Tibial nerve (tissue), 3 donors: ENCODE measurements at regions not wholly inside any gene's neighbourhood (a gene's known extent, or its start where the extent isn't known, plus 50 kb on each side); places are given as distances from the start of the nearest gene placed in this dataset.

Experiments
- POLR2A ChIP-seq, 2 donors: fragments of 450-650 bp; IDR thresholded peaks; one replicate each; pipeline ENCODE4 v1.6.1; 2017; ENCODE audit warnings: antibody characterized with exemption in 2 of 2, mild to moderate bottlenecking in 2 of 2, moderate library complexity in 2 of 2
- TF ChIP-seq, protein P1 (sequence below), 5 experiments: fragments of 200-600 bp in 3 of 5; fragments of 450-650 bp in 2 of 5; sonication (generic) in 3 of 5; IDR thresholded peaks; one replicate each; pipeline ENCODE4 v1.5.1; 2016 to 2019; ENCODE audit warnings: antibody characterized with exemption in 5 of 5, mild to moderate bottlenecking in 3 of 5, moderate library complexity in 2 of 5

DNA sequence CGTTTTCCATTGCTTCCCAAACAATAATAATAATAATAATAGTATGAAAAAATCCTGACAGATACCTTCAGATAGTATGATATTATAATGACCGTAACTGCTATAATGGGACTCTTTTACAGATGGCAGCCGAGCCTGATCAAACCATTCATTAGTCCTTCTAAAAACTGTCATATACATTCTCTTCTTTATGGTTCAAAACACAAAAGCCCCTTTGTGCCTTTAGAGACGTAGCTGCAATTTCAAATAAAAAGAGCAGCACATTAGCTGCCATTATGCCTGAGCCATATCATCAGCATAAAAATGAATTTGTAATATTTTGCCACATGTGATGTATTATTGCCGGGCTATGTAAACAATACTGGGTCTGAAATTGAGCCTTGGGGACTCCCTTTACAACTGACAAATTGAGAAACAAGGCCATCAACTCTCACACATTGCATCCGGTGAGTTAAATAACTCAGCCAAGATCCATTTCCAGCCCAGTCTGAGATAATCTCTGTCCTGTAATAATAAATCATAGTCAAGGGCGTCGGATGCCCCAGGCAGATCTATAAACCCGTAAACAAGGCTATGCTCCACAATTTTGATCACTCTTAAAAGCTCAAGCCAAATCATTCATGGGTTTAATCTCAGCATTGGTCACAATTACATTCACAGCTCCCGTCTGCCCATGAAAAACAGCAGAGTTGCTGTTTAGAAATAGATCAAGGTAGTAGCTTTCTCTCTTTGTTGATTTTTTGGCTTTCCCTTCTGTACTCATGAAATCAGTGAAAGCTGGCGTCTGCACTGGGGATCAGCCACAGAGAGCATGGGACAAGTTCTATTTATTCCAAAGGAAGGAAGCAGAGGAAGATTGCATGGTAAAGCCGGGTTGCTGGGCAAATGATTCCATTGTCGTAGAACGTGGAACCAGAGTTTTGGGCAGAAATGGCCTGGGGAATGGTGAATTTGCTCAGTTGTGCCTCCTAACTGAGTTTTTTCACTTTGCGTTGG is 150.1 kb upstream of the BMPER start:
- TF ChIP-seq, protein P1, sequence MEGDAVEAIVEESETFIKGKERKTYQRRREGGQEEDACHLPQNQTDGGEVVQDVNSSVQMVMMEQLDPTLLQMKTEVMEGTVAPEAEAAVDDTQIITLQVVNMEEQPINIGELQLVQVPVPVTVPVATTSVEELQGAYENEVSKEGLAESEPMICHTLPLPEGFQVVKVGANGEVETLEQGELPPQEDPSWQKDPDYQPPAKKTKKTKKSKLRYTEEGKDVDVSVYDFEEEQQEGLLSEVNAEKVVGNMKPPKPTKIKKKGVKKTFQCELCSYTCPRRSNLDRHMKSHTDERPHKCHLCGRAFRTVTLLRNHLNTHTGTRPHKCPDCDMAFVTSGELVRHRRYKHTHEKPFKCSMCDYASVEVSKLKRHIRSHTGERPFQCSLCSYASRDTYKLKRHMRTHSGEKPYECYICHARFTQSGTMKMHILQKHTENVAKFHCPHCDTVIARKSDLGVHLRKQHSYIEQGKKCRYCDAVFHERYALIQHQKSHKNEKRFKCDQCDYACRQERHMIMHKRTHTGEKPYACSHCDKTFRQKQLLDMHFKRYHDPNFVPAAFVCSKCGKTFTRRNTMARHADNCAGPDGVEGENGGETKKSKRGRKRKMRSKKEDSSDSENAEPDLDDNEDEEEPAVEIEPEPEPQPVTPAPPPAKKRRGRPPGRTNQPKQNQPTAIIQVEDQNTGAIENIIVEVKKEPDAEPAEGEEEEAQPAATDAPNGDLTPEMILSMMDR (IDR thresholded peaks at IDR 0.05): no peak
- TF ChIP-seq POLR2A (IDR thresholded peaks at IDR 0.05): no peak
